NT2/D1 (cell line): ENCODE measurements at regions not wholly inside any gene's neighbourhood (a gene's known extent, or its start where the extent isn't known, plus 50 kb on each side); places are given as distances from the start of the nearest gene placed in this dataset.

Source experiments
- SUZ12 ChIP-seq: IDR thresholded peaks from 2 replicates; pipeline ENCODE4 v1.6.1; 2011; ENCODE audit not compliant: insufficient read length, insufficient read depth; ENCODE audit errors: extremely low read depth
- YY1 ChIP-seq: IDR thresholded peaks from 2 replicates; pipeline ENCODE4 v1.6.1; 2011; ENCODE audit not compliant: insufficient read length, insufficient read depth

DNA sequence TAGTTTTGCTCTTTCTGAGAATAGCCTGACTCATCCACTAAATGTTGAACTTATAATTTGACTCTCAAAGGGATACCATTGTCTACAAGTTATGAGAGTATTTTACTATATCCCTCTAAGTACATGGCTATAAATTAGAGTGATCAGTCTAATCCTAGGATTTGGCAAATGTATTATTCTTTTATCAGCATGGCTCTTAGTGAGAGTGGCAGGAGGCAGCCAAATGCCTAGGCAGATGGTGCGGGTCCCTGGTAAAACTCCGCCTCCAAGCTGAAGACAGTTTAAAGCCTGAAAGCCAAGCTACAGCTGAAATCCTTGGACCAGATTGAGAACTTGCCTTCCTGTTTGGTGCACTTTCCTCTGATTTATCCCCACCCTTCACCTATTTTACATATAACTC, 631.8 kb downstream of the SQOR start:
- TF ChIP-seq SUZ12: no peak
- no peak for TF ChIP-seq YY1
